PC-3 (cell line): ENCODE measurements at regions not wholly inside any gene's neighbourhood (a gene's known extent, or its start where the extent isn't known, plus 50 kb on each side); places are given as distances from the start of the nearest gene placed in this dataset.

Experiments used
- CTCF ChIP-seq: fragments of 300-600 bp; sonication (generic); conservative IDR thresholded peaks from 2 replicates; pipeline ENCODE4 v1.5.1; 2017; ENCODE audit warnings: antibody characterized with exemption, low read depth, mild to moderate bottlenecking, low read length
- EZH2 ChIP-seq: fragments of 300-600 bp; sonication (generic); IDR thresholded peaks from one replicate; pipeline ENCODE4 v1.6.1; 2017; ENCODE audit warnings: antibody characterized with exemption, mild to moderate bottlenecking, low read length; ENCODE audit not compliant: unreplicated experiment
- EZH2phosphoT487 ChIP-seq: fragments of 300-600 bp; sonication (generic); IDR thresholded peaks from 2 replicates; pipeline ENCODE4 v1.6.1; 2018; ENCODE audit warnings: mild to moderate bottlenecking, antibody characterized with exemption, low read length, borderline replicate concordance

- no peak for TF ChIP-seq CTCF
- TF ChIP-seq EZH2phosphoT487: no peak
- no peak for TF ChIP-seq EZH2
These were observed 122.3 kb downstream of the GOSR1 start for GRCh38 chr17:30599428-30600059.
